ENCODE measurements at regions not wholly inside any gene's neighbourhood (a gene's known extent, or its start where the extent isn't known, plus 50 kb on each side); places are given as distances from the start of the nearest gene placed in this dataset.

- ChIA-PET CTCF (no interaction called here), POLR2A (no interaction called here), RAD21 (ENCODE audit: low non-redundant PET in 1 of 2, low total read pairs in 2 of 2, uncharacterized antibody in 2 of 2, unreplicated experiment in 2 of 2) (no interaction called here)
- TF ChIP-seq CTCF (IDR thresholded peaks at IDR 0.05 in 2 of 3, conservative IDR thresholded peaks at IDR 0.05 in 1 of 3; ENCODE audit: borderline replicate concordance in 1 of 3, insufficient read depth in 1 of 3, low read depth in 2 of 3, low read length in 2 of 3) = no peak
- TF ChIP-seq EZH2phosphoT487 (IDR thresholded peaks at IDR 0.05; ENCODE audit: borderline replicate concordance) = no peak
- no peak for TF ChIP-seq REST (IDR thresholded peaks at IDR 0.05; ENCODE audit: low read depth)
- TF ChIP-seq ZBTB33 (IDR thresholded peaks at IDR 0.05; ENCODE audit: extremely low read depth, insufficient replicate concordance, low read length) = no peak
- no peak for TF ChIP-seq EZH2 (IDR thresholded peaks at IDR 0.05)
- TF ChIP-seq CEBPB (IDR thresholded peaks at IDR 0.05; ENCODE audit: low read depth) = no peak
- no peak for TF ChIP-seq POLR2A (IDR thresholded peaks at IDR 0.05; ENCODE audit: borderline replicate concordance, extremely low read depth, insufficient read depth, insufficient read length)
- no peak for TF ChIP-seq ZFX (IDR thresholded peaks at IDR 0.05)
- no peak for TF ChIP-seq EGR1 (IDR thresholded peaks at IDR 0.05; ENCODE audit: low read depth)
- TF ChIP-seq SRF (IDR thresholded peaks at IDR 0.05; ENCODE audit: low read depth) = no peak
- Histone ChIP-seq H3K4me2 (ENCODE audit: low read length) (no peak overlapping the region), H3K4me1 (ENCODE audit: control insufficient read depth in 1 of 2, insufficient read depth in 2 of 2, low read length in 2 of 2) (no peaks in the 10 kb centered on the region), H3K9me3 (ENCODE audit: control insufficient read depth in 1 of 2, insufficient read depth in 1 of 2, low read depth in 1 of 2, low read length in 2 of 2) (no peaks in the 10 kb centered on the region), H3K4me3 (replicated peaks in 1 of 2; ENCODE audit: low read depth in 1 of 2, low read length in 2 of 2) (no peak overlapping the region), H3K79me2 (ENCODE audit: insufficient read depth, low read length) (no peaks in the 10 kb centered on the region), H3K27me3 (ENCODE audit: insufficient read depth, low read length) (no peaks in the 10 kb centered on the region), H3K36me3 (ENCODE audit: control insufficient read depth in 1 of 2, insufficient read depth in 2 of 2, low read length in 2 of 2) (no peaks in the 10 kb centered on the region), H2AFZ (ENCODE audit: low read depth, low read length, poor library complexity, severe bottlenecking) (no peak overlapping the region), H3K27ac (ENCODE audit: low read depth, low read length) (no peak overlapping the region), H3K9ac (ENCODE audit: low read length) (no peak overlapping the region), H3K9me2 (ENCODE audit: insufficient read depth) (no peaks in the 10 kb centered on the region), H4K20me1 (ENCODE audit: insufficient read depth) (no peaks in the 10 kb centered on the region)
- no peak for ATAC-seq
- DNase-seq (ENCODE audit: low read depth, low spot score) = no peak
- intact Hi-C loops (cut with micrococcal nuclease) = no loop called here
- no TSS peak for BruUV-seq (replicated peaks)
Measured at GRCh38 chr13:90641884-90642283, 705.6 kb upstream of the MIR17HG start.

Data from HCT116 (cell line).